ENCODE measurements at regions not wholly inside any gene's neighbourhood (a gene's known extent, or its start where the extent isn't known, plus 50 kb on each side); places are given as distances from the start of the nearest gene placed in this dataset.
"Not testable (repeated sequence)": the region's sequence is repeated elsewhere in the genome, so short reads cannot be mapped to it uniquely, and the experiment has no call there.

GRCh38 chr2:195318440-195319111 lies 338.4 kb upstream of the SLC39A10 start:
- DNase-seq (ENCODE audit: low read depth) = peak; percentile 49

GRCh38 chr2:195317550-195317949 lies 339.5 kb upstream of the SLC39A10 start:
- no peak for DNase-seq (ENCODE audit: low read depth)

DNA sequence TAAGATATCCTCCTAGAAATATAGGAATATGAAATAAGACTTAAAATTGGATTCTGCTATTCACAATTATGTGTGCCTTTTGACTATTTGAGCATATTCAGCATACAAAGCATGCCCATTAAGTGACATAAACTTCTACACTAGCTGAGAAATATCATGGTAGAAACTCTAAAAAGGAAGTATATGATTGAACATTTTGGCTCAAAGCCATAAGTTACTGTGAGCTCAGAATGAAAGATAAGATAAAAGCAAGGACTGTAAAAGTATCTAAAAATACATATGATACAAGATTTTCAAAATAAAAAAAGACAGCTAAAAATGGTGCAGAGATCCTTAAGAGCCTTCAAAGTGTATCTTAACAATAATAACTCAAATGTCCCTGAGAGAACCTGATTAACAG lies 340.5 kb upstream of the SLC39A10 start:
- DNase-seq (ENCODE audit: low read depth) = no peak

- no peak for DNase-seq (ENCODE audit: low read depth)
Observed at GRCh38 chr2:195313962-195314361, 343.1 kb upstream of the SLC39A10 start.

DNA sequence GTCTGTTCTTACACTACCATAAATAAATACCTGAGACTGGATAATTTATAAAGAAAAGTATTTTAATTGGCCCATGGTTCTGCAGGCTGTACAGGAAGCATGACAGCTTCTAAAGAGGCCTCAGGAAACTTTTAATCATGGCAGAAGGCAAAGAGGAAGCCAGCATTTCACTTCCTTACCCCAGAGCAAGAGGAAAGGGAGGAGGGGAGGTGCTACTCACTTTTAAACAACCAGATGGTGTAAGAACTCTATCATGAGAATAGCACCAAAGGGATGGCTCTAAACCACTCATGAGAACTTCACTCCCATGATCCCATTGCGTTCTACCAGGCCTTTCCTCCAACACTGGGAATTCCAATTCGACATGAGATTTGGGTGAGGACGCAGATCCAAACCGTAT lies 344.4 kb upstream of the SLC39A10 start:
- DNase-seq (ENCODE audit: low read depth) = no peak

- no peak for DNase-seq (ENCODE audit: low read depth)
Observed at GRCh38 chr2:195308163-195308562, 348.9 kb upstream of the SLC39A10 start.

DNA sequence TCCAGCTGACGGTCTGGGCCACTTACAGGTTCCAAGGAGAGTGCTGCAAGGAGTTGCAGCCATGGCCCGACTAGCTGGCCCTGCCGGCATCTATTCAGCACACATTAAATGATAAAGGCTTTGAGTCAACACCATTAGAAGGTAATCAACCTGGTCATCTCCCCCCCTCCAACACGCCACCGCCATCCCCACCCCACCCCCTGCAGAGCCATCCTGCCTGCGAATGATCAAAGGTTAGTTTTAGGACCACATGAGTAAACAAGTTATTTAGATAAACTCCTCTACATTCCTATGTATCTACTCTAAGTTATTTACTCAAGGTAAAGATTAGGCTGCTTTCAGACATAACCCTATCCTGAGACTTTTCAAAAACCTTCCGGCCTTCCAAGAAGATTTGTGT lies 349.3 kb upstream of the SLC39A10 start:
- DNase-seq (ENCODE audit: low read depth) = no peak

- DNase-seq (ENCODE audit: low read depth) = peak; percentile 53
Observed at GRCh38 chr2:195304310-195304709, 352.7 kb upstream of the SLC39A10 start.

DNA sequence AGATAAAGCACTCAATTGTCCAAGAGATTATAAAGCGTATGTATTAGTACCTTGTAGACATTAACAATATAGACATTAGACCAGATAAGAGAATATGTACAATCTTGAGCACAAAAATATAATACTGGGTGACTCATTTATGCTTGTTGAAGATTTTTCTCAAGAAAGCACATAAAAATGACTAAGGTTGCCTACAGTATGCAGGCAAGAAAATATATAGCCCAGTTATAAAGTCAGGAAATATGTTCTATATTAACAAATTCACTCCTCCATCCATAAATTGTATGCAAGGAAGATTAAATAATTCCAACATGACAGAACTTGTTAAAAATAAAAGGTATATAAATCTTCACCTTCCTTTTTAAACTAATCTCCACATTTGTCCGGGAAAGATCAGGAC lies 356.4 kb upstream of the SLC39A10 start:
- DNase-seq (ENCODE audit: low read depth) = no peak

DNA sequence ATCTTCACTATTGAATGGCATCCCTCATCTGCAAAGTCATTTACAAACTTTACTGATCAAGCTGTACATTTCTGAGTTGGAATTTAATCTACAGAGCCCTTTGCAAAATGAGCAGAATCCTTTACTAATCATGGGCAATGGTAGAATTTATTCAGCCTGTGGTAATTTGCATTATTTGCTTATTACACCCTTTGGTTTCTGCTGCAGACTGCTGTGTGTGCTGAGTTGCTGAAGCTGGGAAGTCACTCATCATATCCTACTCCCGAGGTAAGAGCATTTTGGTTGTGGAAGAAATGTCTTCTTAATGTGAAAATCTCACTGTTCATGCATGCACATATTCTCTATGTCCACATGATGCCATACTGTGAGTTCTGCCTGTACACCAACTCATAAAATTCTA lies 357.4 kb upstream of the SLC39A10 start:
- DNase-seq (ENCODE audit: low read depth) = no peak

GRCh38 chr2:195296490-195296889 lies 360.5 kb upstream of the SLC39A10 start:
- DNase-seq (ENCODE audit: low read depth) = no peak

- DNase-seq (ENCODE audit: low read depth) = no peak
Observed at GRCh38 chr2:195289081-195289480, 367.9 kb upstream of the SLC39A10 start.

GRCh38 chr2:195279840-195280427 lies 377.1 kb upstream of the SLC39A10 start:
- no peak for DNase-seq (ENCODE audit: low read depth)

DNA sequence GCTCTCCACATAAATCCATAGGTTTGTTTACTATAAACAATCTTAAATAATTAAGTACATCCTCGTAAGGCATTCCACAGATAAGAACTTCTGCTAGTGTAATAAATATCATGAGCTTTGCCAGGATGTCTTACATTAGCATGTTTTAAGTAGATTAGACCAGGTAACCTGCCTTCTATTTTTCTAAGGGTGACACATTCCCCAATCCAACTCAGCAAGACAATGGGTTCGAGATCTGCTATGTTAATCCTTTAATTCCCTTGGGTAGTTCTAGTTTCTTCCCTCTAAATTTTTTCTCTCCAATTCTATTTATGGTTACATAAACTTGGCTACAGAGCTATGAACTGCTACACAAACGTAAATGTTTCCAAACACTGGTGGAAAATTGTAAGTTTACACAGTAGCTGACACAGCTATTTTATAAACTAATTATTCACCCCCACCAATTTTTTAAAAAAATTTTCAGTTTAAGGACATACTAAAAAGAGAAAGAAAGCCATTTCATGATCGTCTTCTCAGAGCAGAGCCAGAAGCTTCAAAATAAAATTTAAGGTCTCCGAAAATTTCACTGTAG lies 386.5 kb upstream of the SLC39A10 start:
- no peak for DNase-seq (ENCODE audit: low read depth)

- DNase-seq (ENCODE audit: low read depth) = no peak
Observed at GRCh38 chr2:195269220-195269619, 387.8 kb upstream of the SLC39A10 start.

DNA sequence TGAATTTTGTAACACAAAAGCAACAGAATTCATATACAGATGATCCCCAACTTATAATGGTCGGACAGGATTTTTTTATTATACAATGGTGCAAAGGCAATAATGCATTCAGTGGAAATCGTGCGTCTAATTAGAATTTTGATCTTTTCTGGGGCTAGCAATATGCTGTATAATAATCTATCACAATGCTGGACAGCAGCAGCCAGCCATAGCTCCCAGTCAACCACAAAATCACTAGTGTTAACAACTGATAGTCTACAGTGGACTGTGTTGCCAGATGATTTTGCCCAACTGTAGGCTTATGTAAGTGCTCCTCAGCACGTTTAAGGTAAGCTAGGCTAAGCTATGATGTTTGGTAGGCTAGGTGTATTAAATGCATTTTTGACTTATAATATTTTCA lies 399.0 kb upstream of the SLC39A10 start:
- no peak for DNase-seq (ENCODE audit: low read depth)

DNA sequence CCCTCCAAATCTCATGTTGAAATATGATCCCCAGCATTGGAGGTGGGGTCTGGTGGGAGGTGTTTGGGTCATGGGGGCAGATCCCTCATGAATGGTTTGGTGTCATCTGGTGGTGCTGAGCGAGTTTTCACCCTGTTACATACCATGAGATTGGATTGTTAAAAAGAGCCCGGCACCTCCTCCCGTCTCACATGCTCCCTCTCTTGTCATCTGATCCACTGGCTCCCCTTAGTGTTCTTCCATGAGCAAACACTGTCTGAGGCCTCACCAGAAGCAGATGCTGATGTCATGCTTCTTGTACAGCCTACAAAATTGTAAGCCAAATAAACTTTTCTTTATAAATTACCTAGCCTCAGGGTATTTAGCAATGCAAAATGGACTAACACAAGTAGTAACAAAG lies 405.0 kb upstream of the SLC39A10 start:
- peak; percentile 7 for DNase-seq (ENCODE audit: low read depth)

DNA sequence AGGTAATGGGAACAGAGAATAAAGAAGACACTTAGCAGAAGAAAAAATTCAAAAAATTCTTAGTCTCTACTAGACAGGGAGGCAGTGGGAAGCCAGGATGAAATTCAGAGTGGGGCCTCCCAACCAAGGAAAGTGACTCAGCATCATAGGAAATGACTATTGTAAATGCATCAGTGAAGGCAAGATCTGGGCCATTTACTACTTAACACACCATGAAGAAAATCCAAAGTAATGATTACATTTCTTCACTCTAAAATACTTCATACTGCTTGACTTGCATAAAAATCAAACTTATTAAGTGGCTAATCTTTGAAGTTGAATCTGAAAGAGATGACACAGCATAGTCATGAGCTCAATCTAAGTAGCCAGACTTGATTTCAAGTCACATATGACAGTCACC lies 405.8 kb upstream of the SLC39A10 start:
- DNase-seq (ENCODE audit: low read depth) = peak; percentile 79

DNA sequence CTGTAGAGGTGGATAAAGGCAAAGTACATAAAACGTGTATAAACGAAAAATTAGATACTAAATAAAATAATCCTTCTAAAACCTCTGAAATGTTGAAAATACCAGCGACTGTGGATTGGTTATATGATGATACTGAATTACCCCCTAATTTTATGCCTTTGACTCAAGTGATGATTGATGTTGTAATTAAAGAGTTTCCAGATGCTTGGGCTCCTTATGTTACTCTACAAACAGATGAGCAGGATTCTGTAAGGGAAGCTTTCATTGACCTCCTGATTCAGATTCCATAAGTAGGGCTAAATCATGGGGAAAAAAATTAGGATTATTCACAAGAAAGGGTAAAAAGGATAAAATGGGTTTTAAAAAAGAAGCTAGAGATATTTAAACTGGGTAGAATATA lies 418.2 kb upstream of the SLC39A10 start:
- DNase-seq (ENCODE audit: low read depth) = no peak

DNA sequence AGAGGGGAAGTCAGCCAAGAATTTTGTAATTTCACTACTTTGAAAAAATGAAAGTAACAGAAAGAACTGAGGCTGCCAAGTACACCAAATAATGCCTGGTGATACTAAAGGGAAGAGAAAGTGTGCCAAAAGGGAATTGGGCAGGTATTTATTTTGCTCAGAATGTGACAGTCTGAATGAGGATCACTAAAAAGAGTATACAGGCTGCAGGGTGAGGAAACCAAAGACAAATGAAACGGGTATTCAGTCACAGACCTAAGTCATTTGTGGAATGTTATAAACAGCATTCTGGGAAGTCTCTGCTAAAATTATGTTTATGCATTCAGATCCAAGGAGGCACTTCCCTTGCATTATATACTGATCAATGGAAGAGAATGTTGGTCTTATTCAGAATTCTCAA lies 418.6 kb upstream of the SLC39A10 start:
- no peak for DNase-seq (ENCODE audit: low read depth)

DNA sequence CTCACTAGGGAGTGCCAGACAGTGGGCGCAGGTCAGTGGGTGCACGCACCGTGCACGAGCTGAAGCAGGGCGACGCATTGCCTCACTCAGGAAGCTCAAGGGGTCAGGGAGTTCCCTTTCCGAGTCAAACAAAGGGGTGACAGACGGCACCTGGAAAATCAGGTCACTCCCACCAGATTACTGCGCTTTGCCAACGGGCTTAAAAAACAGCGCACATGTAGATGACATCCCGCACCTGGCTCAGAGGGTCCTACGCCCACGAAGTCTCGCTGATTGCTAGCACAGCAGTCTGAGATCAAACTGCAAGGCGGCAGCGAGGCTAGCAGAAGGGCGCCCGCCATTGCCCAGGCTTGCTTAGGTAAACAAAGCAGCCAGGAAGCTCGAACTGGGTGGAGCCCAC lies 428.5 kb upstream of the SLC39A10 start:
- DNase-seq (ENCODE audit: low read depth) = not testable (repeated sequence)

GRCh38 chr2:195214072-195214471 lies 443.0 kb upstream of the SLC39A10 start:
- DNase-seq (ENCODE audit: low read depth) = no peak

DNA sequence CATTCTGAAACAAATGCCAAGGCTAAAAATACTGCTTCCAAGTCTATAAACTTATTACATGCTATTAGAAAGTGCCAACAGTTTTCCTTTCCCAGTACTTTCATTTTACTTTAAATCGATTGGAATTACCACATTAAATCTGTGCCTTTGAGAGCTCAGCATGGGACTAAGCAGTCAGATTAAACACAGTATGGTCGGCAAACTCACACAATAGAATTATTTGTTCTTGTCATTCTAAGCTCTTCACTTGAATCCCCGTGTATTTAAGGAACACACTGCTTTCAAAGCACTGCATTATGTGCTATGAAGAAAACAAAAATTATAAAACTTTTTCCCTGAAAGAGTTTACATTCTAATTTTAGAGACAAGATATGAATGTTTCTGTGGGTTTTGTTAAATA lies 444.4 kb upstream of the SLC39A10 start:
- no peak for DNase-seq (ENCODE audit: low read depth)
